ENCODE measurements at regions not wholly inside any gene's neighbourhood (a gene's known extent, or its start where the extent isn't known, plus 50 kb on each side); places are given as distances from the start of the nearest gene placed in this dataset.

DNA sequence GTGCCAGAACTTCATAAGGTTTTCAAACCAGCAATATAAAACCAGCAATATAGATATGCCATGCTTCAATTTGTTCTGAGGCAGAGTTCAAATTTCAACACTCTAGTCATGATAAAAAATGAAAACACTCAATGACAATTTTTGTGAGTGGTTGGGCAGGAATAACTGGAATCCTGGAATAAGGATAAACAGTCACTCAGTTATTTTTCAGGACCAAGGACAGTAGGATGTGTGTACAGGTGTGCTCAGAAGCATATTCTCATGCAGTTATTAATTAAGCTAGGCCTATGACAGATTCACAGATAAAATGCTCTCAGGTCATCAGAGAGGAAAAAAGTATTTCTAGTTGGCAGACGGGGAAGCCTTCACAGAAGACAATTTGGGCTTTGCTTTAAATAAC is 117.3 kb upstream of the PPP2R2B start:
- intact Hi-C loops (cut with DNase I), result no loop called here

DNA sequence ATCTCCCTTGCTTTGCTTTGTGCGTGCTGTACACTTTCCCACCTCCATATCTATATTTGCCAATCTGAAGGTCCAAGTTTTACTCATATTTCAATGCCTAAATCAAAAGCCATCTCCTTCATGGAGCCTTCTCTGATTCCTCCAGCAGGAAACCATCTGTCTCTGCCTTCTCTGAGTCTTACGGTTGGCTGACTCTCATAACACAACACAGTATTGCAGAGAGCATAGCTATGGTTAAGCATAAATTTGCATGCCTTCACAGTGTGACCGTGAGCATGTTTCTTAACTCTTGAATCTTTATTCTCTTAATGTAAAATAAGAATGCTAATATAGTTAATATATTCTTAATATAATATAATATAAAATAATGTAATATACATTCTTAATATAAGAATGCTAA is 136.8 kb upstream of the PPP2R2B start:
- Histone ChIP-seq H3K27ac (no peak overlapping the region), H3K4me3 (no peak overlapping the region), H3K9me3 (no peaks in the 10 kb centered on the region), H3K4me1 (no peaks in the 10 kb centered on the region), H3K27me3 (no peaks in the 10 kb centered on the region), H3K36me3 (no peaks in the 10 kb centered on the region)
- intact Hi-C loops (cut with DNase I), result no loop called here
- DNase-seq (no peak), ATAC-seq (no peak)
- TF ChIP-seq, protein P1, sequence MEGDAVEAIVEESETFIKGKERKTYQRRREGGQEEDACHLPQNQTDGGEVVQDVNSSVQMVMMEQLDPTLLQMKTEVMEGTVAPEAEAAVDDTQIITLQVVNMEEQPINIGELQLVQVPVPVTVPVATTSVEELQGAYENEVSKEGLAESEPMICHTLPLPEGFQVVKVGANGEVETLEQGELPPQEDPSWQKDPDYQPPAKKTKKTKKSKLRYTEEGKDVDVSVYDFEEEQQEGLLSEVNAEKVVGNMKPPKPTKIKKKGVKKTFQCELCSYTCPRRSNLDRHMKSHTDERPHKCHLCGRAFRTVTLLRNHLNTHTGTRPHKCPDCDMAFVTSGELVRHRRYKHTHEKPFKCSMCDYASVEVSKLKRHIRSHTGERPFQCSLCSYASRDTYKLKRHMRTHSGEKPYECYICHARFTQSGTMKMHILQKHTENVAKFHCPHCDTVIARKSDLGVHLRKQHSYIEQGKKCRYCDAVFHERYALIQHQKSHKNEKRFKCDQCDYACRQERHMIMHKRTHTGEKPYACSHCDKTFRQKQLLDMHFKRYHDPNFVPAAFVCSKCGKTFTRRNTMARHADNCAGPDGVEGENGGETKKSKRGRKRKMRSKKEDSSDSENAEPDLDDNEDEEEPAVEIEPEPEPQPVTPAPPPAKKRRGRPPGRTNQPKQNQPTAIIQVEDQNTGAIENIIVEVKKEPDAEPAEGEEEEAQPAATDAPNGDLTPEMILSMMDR (IDR thresholded peaks at IDR 0.05), result no peak

More for the DNA sequence above, 117.3 kb upstream of the PPP2R2B start:
- TF ChIP-seq, protein P1 (IDR thresholded peaks at IDR 0.05), result no peak
- ATAC-seq (no peak), DNase-seq (no peak)
- Histone ChIP-seq H3K4me1 (no peaks in the 10 kb centered on the region), H3K4me3 (no peak overlapping the region), H3K27me3 (no peaks in the 10 kb centered on the region), H3K27ac (no peak overlapping the region), H3K36me3 (no peaks in the 10 kb centered on the region), H3K9me3 (no peaks in the 10 kb centered on the region)

DNA sequence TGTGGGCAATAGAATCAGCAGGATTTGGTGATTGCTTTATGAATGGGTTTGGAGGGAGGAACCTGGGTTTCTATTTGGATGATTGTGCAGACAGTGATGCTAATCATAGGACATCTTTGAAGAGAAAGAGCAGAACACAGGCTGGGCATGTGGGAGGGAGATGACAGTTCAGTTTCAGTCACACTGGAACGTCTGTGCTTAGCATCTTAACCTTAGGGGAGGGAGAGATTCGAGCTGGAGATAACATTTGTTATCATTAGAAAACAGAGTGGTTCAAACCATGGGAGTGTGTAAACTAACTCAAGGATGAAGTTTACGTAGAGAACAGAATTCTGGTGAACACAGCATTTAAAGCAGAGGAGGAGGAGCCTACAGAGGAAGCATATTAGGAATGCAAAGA is 138.6 kb upstream of the PPP2R2B start:
- Histone ChIP-seq H3K9me3 (no peaks in the 10 kb centered on the region), H3K4me1 (no peaks in the 10 kb centered on the region), H3K27me3 (no peaks in the 10 kb centered on the region), H3K4me3 (no peak overlapping the region), H3K27ac (no peak overlapping the region), H3K36me3 (no peaks in the 10 kb centered on the region)
- TF ChIP-seq, protein P1 (IDR thresholded peaks at IDR 0.05), result no peak
- intact Hi-C loops (cut with DNase I), result no loop called here
- DNase-seq (no peak), ATAC-seq (no peak)

DNA sequence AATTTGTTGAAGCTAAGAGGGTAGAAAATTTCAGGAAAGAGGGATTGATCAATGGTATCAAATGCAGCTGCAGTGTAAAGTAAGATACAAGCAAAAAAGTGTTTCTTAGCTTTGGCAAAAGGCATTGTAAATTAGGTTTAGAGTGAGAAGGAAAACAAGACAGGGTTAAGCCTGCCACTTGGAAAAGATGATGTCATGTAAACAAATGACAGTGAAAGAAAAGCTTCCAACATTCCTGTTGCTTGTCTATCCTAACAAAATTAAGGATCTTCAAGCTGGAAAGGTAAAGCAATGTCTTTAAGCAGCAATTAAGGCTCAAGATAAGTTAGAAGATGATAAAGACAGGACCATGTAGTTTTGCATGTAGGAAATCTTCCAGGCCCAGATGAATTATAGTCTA is 139.1 kb upstream of the PPP2R2B start:
- intact Hi-C loops (cut with DNase I), result no loop called here
- TF ChIP-seq, protein P1 (IDR thresholded peaks at IDR 0.05), result no peak
- Histone ChIP-seq H3K27ac (no peak overlapping the region), H3K27me3 (no peaks in the 10 kb centered on the region), H3K4me3 (no peak overlapping the region), H3K4me1 (no peaks in the 10 kb centered on the region), H3K36me3 (no peaks in the 10 kb centered on the region), H3K9me3 (no peaks in the 10 kb centered on the region)
- no peak for ATAC-seq
- no peak for DNase-seq

DNA sequence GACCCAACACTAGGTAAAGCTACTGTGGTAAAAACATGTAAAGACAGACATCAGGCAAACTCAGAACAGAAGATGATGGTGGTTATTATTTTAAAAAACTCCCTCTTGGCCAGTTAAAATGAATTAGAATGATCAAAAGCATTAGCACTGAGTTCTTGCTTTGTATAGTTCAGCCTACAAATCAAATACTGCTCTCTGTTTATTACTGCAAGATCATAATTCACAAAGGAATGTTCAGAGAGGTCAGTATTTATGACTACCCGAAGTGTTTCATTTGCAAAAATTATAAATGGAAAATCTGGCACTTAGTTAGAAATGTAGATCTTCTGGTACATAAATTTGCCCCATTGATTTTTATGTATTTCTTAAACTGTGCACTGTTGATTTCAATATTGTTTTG is 140.3 kb upstream of the PPP2R2B start:
- H3K36me3 ChIP-seq, result no peaks in the 10 kb centered on the region
- intact Hi-C loops (cut with DNase I), result no loop called here
- H3K27ac ChIP-seq, result no peak overlapping the region
- no peaks in the 10 kb centered on the region for H3K4me1 ChIP-seq
- DNase-seq (no peak), ATAC-seq (no peak)
- TF ChIP-seq, protein P1 (IDR thresholded peaks at IDR 0.05), result no peak
- H3K9me3 ChIP-seq, result no peaks in the 10 kb centered on the region
- H3K27me3 ChIP-seq, result no peaks in the 10 kb centered on the region
- H3K4me3 ChIP-seq, result no peak overlapping the region

DNA sequence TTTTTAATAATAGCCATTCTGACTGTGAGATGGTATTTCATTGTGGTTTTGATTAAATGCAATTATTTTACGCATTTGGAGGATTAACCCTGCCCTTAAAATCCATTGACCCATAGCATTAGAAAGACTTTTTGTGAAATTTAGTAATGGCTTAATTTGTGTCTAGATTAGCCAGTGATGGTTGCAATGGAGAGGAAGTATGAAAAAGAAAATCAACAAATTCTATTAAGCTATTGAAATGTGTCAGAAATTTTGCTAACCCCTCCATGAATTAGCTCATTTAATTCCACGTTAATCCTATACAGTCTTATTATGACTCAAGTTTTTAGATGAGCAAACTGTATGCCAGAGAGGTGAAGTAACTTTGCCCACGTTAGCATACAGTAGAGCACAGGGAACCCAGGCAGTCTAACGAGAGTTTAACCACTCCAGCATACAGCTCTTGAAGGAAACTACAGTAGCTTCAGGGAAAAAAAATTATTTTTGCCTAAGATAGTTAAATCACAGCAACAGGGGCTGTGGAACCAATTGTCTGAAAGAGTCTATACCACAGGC is 158.2 kb upstream of the PPP2R2B start:
- Histone ChIP-seq H3K36me3 (no peaks in the 10 kb centered on the region), H3K9me3 (no peaks in the 10 kb centered on the region), H3K27ac (no peak overlapping the region), H3K4me3 (no peak overlapping the region), H3K4me1 (no peaks in the 10 kb centered on the region), H3K27me3 (no peaks in the 10 kb centered on the region)
- ATAC-seq (no peak), DNase-seq (no peak)
- TF ChIP-seq, protein P1 (IDR thresholded peaks at IDR 0.05), result no peak
- intact Hi-C loops (cut with DNase I), result no loop called here

All from upper lobe of right lung (tissue), 1 donor.